ENCODE measurements at regions not wholly inside any gene's neighbourhood (a gene's known extent, or its start where the extent isn't known, plus 50 kb on each side); places are given as distances from the start of the nearest gene placed in this dataset.

- H3K79me2 ChIP-seq (ENCODE audit: control insufficient read depth, insufficient read depth, low read length), result no peaks in the 10 kb centered on the region
- RAD21 ChIA-PET (ENCODE audit: unreplicated experiment), result no interaction called here
- in situ Hi-C loops (cut with MboI) (loop anchor here (5.0 kb wide), 1 partner anchor 1146 kb away; no protein-coding TSS in a partner anchor), intact Hi-C loops (cut with micrococcal nuclease; ENCODE audit: unreplicated experiment) (no loop called here)
- H4K20me1 ChIP-seq (ENCODE audit: control insufficient read depth, insufficient read depth), result no peaks in the 10 kb centered on the region
- no peaks in the 10 kb centered on the region for H3K9me3 ChIP-seq (replicated peaks; ENCODE audit: control insufficient read depth, insufficient read depth, low read length)
- FAIRE-seq (no peak), DNase-seq (ENCODE audit: low read depth, low spot score) (no peak), ATAC-seq (no peak)
- H3K36me3 ChIP-seq (ENCODE audit: control insufficient read depth in 2 of 2, insufficient read depth in 2 of 2, low read length in 1 of 2), result no peaks in the 10 kb centered on the region
- H3K4me1 ChIP-seq (ENCODE audit: control insufficient read depth, insufficient read depth, low read length), result no peaks in the 10 kb centered on the region
- no peak overlapping the region for H3K9ac ChIP-seq (ENCODE audit: control insufficient read depth, insufficient read depth, low read length)
- no peaks in the 10 kb centered on the region for H3K27me3 ChIP-seq (replicated peaks in 1 of 2; ENCODE audit: control insufficient read depth in 2 of 2, insufficient read depth in 2 of 2, low read length in 1 of 2)
- no peak overlapping the region for H2AFZ ChIP-seq (ENCODE audit: control insufficient read depth, low read depth, low read length)
- SMC1A ChIA-PET (ENCODE audit: uncharacterized antibody, unreplicated experiment), result no interaction called here
- POLR2A ChIA-PET, result no interaction called here
- CTCF ChIA-PET, result no interaction called here
- no TSS peak for BruUV-seq (replicated peaks)
- H3K4me3 ChIP-seq, result no peak overlapping the region
- no peak overlapping the region for H3K27ac ChIP-seq (ENCODE audit: control insufficient read depth, insufficient read depth)
- no peak overlapping the region for H3K4me2 ChIP-seq (ENCODE audit: control insufficient read depth, insufficient read depth)
- WGBS (ENCODE audit: insufficient coverage, insufficient replicate concordance, low lambda C conversion rate, missing lambda C conversion rate), result 25% methylated on average over 2 of the region's 2 CpGs
- no peak for TF ChIP-seq TCF12 (IDR thresholded peaks at IDR 0.05; ENCODE audit: low read depth, low read length)
- TF ChIP-seq ZBTB11 (CRISPR knock-in tag; IDR thresholded peaks at IDR 0.05), result no peak
- no peak for TF ChIP-seq RELA (IDR thresholded peaks at IDR 0.05; ENCODE audit: borderline replicate concordance, partially characterized antibody)
- no peak for TF ChIP-seq ATF3 (IDR thresholded peaks at IDR 0.05; ENCODE audit: borderline replicate concordance, extremely low read depth, low read depth, low read length)
- TF ChIP-seq ZNF622 (IDR thresholded peaks at IDR 0.05), result no peak
- TF ChIP-seq SKIL (IDR thresholded peaks at IDR 0.05; ENCODE audit: low read depth, poor library complexity, severe bottlenecking), result no peak
- TF ChIP-seq IKZF1 (conservative IDR thresholded peaks at IDR 0.05), result no peak
- no peak for TF ChIP-seq SUPT20H (IDR thresholded peaks at IDR 0.05; ENCODE audit: borderline replicate concordance, control insufficient read depth, low read depth, low read length)
- TF ChIP-seq POLR2AphosphoS2 (IDR thresholded peaks at IDR 0.05; ENCODE audit: low read depth, low read length), result no peak
- no peak for TF ChIP-seq MAX (IDR thresholded peaks at IDR 0.05; ENCODE audit: low read depth, low read length)
- no peak for TF ChIP-seq ZBTB40 (IDR thresholded peaks at IDR 0.05; ENCODE audit: borderline replicate concordance)
- TF ChIP-seq EED (IDR thresholded peaks at IDR 0.05; ENCODE audit: low read depth), result no peak
- TF ChIP-seq NRF1 (conservative IDR thresholded peaks at IDR 0.05; ENCODE audit: low read depth, low read length), result no peak
These were observed 270.4 kb upstream of the FAR2 start for GRCh38 chr12:28878629-28879028.
